ENCODE measurements at regions not wholly inside any gene's neighbourhood (a gene's known extent, or its start where the extent isn't known, plus 50 kb on each side); places are given as distances from the start of the nearest gene placed in this dataset.

- in situ Hi-C loops (cut with HindIII; ENCODE audit: low sequenced_read_pairs): no loop called here
- no peak for DNase-seq (ENCODE audit: low spot score)
Observed at GRCh38 chr18:25435149-25435782, 83.3 kb upstream of the ZNF521 start.

DNA sequence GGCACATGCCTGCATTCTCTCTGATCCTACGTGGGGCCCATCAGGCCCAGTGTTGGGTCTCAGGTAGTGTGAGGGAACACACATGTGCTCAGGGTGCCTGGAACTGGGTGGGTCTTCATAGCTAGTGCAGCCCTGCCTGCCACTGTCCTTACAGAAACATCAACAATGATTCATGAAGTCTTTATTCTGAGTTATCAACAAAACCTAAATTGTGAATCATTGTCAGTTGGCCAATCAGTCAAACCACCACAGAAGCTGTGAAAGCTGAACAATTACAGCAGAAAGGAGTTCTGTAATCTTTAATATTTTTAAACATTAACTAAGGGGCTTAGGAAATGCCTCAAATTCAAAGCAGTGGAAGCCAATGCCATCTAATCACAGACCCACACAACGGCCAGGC lies 82.8 kb upstream of the ZNF521 start:
- in situ Hi-C loops (cut with HindIII; ENCODE audit: low sequenced_read_pairs): no loop called here
- no peak for DNase-seq (ENCODE audit: low spot score)

- DNase-seq (ENCODE audit: low spot score): no peak
- in situ Hi-C loops (cut with HindIII; ENCODE audit: low sequenced_read_pairs): no loop called here
Observed at GRCh38 chr18:25433590-25433989, 81.6 kb upstream of the ZNF521 start.

DNA sequence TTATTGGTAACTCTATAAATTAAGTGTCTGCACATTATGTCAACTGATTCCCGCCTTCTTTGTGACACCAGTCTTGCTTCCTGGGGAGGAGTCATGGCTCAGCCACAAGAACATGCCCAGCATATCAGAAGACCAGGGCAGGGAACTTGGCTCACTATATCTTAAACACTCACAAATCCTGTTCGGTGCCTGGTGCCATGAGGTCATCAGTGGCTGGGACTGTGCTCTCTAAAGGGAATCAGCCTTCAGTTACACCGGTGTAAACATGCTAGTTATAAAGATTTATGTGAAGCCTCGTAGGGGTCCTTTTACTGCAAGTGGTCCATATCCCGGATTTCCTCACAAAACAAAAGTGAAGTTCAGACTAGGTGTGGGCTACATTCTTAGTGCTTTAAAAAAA lies 73.1 kb upstream of the ZNF521 start:
- no peak for DNase-seq (ENCODE audit: low spot score)
- in situ Hi-C loops (cut with HindIII; ENCODE audit: low sequenced_read_pairs): no loop called here

DNA sequence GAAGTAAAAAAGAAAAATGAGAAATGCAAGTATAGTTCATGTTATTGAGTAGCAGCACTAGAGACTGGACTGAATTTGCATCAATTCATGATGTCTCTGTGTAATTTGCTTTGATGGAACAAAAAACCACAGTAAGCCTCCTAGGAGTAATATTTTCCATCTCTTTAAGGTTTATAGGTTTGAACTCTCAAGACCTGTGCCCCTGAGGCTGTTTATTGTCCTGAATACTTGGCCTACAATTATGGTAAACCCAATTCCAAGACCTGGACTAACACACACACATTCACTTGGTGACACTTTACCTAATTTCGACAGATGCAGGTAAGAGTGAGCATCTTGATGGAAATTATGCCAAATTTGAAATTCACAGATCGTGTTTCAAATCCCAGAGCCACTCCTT lies 71.8 kb upstream of the ZNF521 start:
- no peak for DNase-seq (ENCODE audit: low spot score)
- in situ Hi-C loops (cut with HindIII; ENCODE audit: low sequenced_read_pairs): no loop called here

DNA sequence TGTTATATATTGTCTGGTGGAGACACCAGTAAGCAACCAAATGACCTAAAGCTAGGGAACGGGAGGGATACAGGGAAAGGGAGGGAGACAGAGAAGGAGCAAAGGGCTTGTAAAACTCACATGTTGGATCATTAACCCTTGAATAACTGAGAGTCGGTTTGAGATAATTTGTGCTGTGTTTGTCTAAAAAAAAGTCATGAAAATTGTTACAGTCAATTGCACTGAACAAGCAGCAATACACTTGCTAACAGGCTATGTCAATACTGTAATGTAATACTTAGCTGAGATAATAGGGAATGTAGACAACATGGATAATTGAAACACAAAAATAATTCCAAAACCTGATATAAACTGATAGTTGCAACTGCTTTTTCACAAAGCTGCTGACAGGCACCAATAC lies 71.3 kb upstream of the ZNF521 start:
- in situ Hi-C loops (cut with HindIII; ENCODE audit: low sequenced_read_pairs): no loop called here
- no peak for DNase-seq (ENCODE audit: low spot score)

DNA sequence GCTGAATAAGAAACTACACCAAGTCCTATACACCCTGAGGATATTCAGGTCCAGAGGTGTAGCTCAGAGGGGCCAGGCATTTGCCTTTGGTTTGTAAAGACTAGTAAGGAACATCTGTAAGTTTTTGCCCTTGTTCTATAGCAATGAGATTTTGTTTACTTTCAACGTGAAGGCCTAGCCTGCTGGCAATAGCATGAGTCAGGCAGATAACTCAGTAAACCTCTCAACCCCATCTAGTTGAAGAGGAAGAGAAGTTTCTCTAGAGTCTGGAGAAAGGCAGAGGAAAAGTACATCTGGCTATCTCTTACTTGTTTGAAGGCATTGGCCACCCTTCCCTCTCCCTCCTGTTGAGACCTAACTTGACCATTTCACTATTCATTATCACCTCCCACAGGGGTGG lies 70.3 kb upstream of the ZNF521 start:
- no peak for DNase-seq (ENCODE audit: low spot score)
- in situ Hi-C loops (cut with HindIII; ENCODE audit: low sequenced_read_pairs): no loop called here

- in situ Hi-C loops (cut with HindIII; ENCODE audit: low sequenced_read_pairs): no loop called here
- DNase-seq (ENCODE audit: low spot score): no peak
Observed at GRCh38 chr18:25420077-25420825, 68.3 kb upstream of the ZNF521 start.

GRCh38 chr18:25416374-25416773 lies 64.4 kb upstream of the ZNF521 start:
- in situ Hi-C loops (cut with HindIII; ENCODE audit: low sequenced_read_pairs): no loop called here
- no peak for DNase-seq (ENCODE audit: low spot score)

DNA sequence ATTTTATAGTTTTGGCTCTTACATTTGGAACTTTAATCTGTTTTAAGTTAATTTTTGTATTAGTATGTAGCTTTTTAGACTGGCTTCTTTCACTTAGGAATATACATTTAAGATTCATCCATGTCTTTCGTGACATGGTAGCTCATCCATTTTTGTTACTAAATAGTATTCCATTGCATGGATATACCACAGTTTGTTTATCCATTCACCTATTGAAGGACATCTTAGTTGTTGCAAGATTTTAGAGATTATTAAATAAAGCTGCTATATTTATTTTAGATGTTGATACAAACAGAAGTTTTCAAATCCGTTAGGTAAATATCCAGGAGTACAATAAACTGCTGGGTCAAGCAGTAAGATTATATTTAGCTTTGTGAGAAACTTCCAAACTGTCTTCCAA lies 58.0 kb upstream of the ZNF521 start:
- no peak for DNase-seq (ENCODE audit: low spot score)
- in situ Hi-C loops (cut with HindIII; ENCODE audit: low sequenced_read_pairs): no loop called here

DNA sequence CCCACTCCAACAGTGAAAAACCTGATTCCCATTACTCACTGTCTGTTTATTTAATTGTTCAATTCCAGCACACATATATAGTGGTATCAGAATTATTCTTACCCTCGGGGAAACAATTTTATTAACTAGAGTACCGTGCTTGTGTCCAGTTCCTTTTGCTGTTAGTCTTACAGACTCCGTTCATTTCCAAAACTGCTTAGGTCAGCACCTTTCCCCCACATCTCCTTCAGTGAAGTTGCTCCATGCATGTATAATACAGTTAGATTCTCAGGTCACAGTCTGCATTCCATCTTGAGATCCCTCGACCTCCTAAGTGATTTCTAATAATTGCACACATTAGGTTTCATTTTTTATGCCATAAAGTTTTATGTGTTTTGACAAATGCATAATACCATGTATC lies 56.3 kb upstream of the ZNF521 start:
- in situ Hi-C loops (cut with HindIII; ENCODE audit: low sequenced_read_pairs): no loop called here
- DNase-seq (ENCODE audit: low spot score): no peak

Data from G401 (cell line).